Coronary artery (tissue), 2 donors: ENCODE measurements at regions not wholly inside any gene's neighbourhood (a gene's known extent, or its start where the extent isn't known, plus 50 kb on each side); places are given as distances from the start of the nearest gene placed in this dataset.

ENCODE experiments used
- DNase-seq: peaks from one replicate; pipeline ENCODE4 v3.0.0-alpha.2; 2017; ENCODE audit warnings: low spot score
- H3K27ac ChIP-seq, 2 donors: fragments of 200-600 bp; sonication (generic); one replicate each; pipeline ENCODE4 v1.5.1; 2016 to 2019
- H3K4me3 ChIP-seq: fragments of 200-600 bp; sonication (generic); 2 replicates; pipeline ENCODE4 v1.5.1; 2016; ENCODE audit warnings: mild to moderate bottlenecking, moderate library complexity
- CTCF ChIP-seq: fragments of 200-600 bp; sonication (generic); IDR thresholded peaks from one replicate; pipeline ENCODE4 v1.5.1; 2019; ENCODE audit warnings: antibody characterized with exemption

GRCh38 chr1:30187413-30188023 lies 535.9 kb downstream of the MATN1 start:
- Histone ChIP-seq H3K27ac (no peak overlapping the region), H3K4me3 (no peak overlapping the region)
- TF ChIP-seq CTCF, result no peak
- no peak for DNase-seq

- H3K4me3 ChIP-seq, result no peak overlapping the region
- no peak for DNase-seq
- TF ChIP-seq CTCF, result no peak
- H3K27ac ChIP-seq, result no peak overlapping the region
Measured at GRCh38 chr1:30186586-30186985, 536.8 kb downstream of the MATN1 start.

GRCh38 chr1:30185809-30186208 lies 537.6 kb downstream of the MATN1 start:
- H3K4me3 ChIP-seq, result no peak overlapping the region
- DNase-seq, result no peak
- TF ChIP-seq CTCF, result no peak
- H3K27ac ChIP-seq, result no peak overlapping the region

- H3K27ac ChIP-seq, result no peak overlapping the region
- TF ChIP-seq CTCF, result no peak
- DNase-seq, result no peak
- H3K4me3 ChIP-seq, result no peak overlapping the region
Measured at GRCh38 chr1:30185313-30185712, 538.1 kb downstream of the MATN1 start.

GRCh38 chr1:30184393-30185141 lies 538.8 kb downstream of the MATN1 start:
- no peak for DNase-seq
- no peak for TF ChIP-seq CTCF
- H3K4me3 ChIP-seq, result no peak overlapping the region
- H3K27ac ChIP-seq, result no peak overlapping the region

GRCh38 chr1:30183895-30184294 lies 539.5 kb downstream of the MATN1 start:
- TF ChIP-seq CTCF, result no peak
- no peak for DNase-seq
- H3K27ac ChIP-seq, result no peak overlapping the region
- no peak overlapping the region for H3K4me3 ChIP-seq

GRCh38 chr1:30183006-30183405 lies 540.4 kb downstream of the MATN1 start:
- DNase-seq, result no peak
- TF ChIP-seq CTCF, result no peak
- H3K4me3 ChIP-seq, result no peak overlapping the region
- no peak overlapping the region for H3K27ac ChIP-seq
